GM12891 (cell line): ENCODE measurements at regions not wholly inside any gene's neighbourhood (a gene's known extent, or its start where the extent isn't known, plus 50 kb on each side); places are given as distances from the start of the nearest gene placed in this dataset.
"Not testable (repeated sequence)": the region's sequence is repeated elsewhere in the genome, so short reads cannot be mapped to it uniquely, and the experiment has no call there.

Experiments used
- DNase-seq: peaks from one replicate; pipeline ENCODE4 v3.0.0; 2011; ENCODE audit warnings: low spot score; ENCODE audit not compliant: insufficient read length
- FAIRE-seq: peaks from 2 replicates; lab custom pipeline; 2011; peaks lifted over from hg19 to GRCh38; lab: Jason Lieb, UNC
- PAX5 ChIP-seq: IDR thresholded peaks from 2 replicates; pipeline ENCODE4 v1.6.1; 2011; ENCODE audit warnings: low read length, moderate library complexity, mild to moderate bottlenecking; ENCODE audit not compliant: insufficient read depth, severe bottlenecking
- POLR2A ChIP-seq: IDR thresholded peaks from 2 replicates; pipeline ENCODE4 v1.6.1; 2011; ENCODE audit warnings: low read depth, low read length, control low read depth
- POLR2AphosphoS5 ChIP-seq: IDR thresholded peaks from 2 replicates; pipeline ENCODE4 v1.6.1; 2011; ENCODE audit warnings: low read depth, low read length, control low read depth
- POU2F2 ChIP-seq: IDR thresholded peaks from 2 replicates; pipeline ENCODE4 v1.6.1; 2011; ENCODE audit warnings: low read depth, mild to moderate bottlenecking, control low read depth, low read length, moderate library complexity
- SPI1 ChIP-seq: IDR thresholded peaks from 2 replicates; pipeline ENCODE4 v1.6.1; 2011; ENCODE audit warnings: low read depth, low read length, control low read depth
- TAF1 ChIP-seq: IDR thresholded peaks from 2 replicates; pipeline ENCODE4 v1.6.1; 2011; ENCODE audit warnings: low read depth, low read length, control low read depth

DNA sequence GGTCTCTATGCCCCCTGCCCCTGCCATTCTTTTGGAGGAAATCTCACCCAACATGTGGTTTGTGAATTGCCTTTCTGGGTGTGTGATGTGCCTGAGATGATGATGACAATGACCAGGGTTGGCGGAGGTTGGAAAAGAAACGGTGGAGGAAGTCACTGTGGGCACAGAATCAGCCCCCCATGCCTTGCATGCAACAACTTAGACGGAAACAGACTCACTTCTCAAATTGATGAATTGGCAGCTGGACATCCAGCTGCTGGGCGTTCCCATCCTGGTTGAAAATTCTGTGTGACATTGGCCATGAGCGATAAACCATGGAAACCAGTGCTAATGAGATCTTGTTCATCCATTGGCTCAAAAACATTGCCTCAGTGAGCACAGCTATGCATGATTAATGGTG is 95.8 kb upstream of the LY86 start:
- no peak for TF ChIP-seq POU2F2
- TF ChIP-seq POLR2A: no peak
- TF ChIP-seq PAX5: no peak
- no peak for TF ChIP-seq TAF1
- TF ChIP-seq SPI1: no peak
- no peak for TF ChIP-seq POLR2AphosphoS5
- no peak for DNase-seq
- FAIRE-seq: peak; percentile 16

DNA sequence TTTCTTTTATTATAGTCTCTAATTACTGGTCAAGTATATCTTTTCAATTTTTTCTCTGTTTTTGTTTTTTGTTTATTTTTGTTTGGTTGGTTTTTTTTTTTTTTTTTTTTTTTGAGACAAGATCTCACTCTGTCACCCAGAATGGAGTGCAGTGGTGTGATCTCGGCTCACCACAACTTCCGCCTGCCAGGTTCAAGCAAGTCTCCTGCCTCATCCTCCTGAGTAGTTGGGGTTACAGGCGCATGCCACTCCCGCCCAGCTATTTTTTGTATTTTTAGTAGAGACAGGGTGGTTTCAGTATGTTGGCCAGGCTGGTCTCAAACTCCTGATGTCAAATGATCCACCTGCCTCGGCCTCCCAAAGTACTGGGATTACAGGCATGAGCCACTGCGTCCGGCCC is 94.4 kb upstream of the LY86 start:
- not testable (repeated sequence) for DNase-seq, FAIRE-seq

DNA sequence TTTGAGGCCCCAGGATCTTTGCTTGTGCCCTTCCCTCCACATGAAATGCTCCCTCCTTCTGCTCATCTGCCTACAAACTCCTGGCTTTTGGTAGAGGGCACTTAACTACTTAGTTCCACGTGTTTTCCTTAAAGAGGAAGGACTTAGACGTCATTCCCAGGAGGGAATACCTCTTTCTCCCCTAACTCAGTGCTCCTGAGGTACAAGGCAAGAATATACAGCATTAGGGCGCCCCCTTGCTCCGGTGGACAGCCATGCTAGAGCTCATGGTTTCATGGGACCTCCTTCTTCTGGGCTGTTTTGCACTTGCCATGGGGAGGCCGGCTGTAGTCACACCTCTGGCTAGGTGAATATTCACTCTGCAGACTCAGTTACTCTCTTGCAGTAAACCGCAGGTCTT is 93.8 kb upstream of the LY86 start:
- FAIRE-seq: peak; percentile 91
- TF ChIP-seq PAX5: no peak
- no peak for TF ChIP-seq POLR2A
- TF ChIP-seq SPI1: no peak
- no peak for TF ChIP-seq TAF1
- no peak for TF ChIP-seq POLR2AphosphoS5
- no peak for TF ChIP-seq POU2F2
- peak; percentile 43 for DNase-seq

DNA sequence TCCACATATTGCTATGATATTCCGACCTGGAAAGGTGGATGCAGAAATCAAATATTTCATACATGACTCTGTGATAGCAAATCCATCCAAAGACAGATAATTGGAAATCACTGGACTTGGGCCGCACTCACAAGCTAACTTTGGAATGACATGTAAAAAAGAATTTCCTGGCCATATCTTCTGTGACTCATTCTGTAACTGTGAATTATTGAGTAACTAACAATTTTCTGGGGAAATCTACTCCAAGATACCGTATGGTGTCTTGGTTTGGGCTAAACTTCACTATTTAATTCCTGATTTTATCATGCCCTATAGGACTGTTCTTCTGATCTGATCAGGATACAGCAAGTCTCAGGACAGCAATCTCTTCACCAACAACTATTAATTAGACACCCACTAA is 92.7 kb upstream of the LY86 start:
- no peak for TF ChIP-seq POLR2A
- TF ChIP-seq POLR2AphosphoS5: no peak
- no peak for TF ChIP-seq PAX5
- TF ChIP-seq POU2F2: no peak
- no peak for TF ChIP-seq TAF1
- no peak for TF ChIP-seq SPI1
- FAIRE-seq (no peak), DNase-seq (no peak)

DNA sequence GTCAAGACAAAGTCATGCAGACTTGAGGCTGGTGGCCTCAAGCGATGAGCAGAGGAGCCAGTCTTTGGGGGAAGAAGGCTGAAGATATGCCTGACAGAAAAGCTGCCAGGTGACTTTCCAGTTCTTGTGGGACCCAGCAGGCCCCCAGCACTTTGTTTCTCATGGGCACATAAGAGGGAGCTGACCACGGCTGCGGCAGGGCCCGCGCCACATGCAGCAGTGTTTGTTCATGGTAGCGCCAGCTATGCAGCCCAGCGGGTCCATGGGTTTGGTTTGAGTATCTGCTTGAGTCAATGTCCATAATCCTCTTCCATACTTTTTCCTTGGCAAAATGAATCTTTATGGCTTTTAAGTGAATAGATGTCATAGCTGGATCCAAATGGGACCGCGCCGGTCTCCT is 91.0 kb upstream of the LY86 start:
- DNase-seq (no peak), FAIRE-seq (no peak)
- TF ChIP-seq POLR2A (no peak), SPI1 (no peak), PAX5 (no peak), POU2F2 (no peak), TAF1 (no peak), POLR2AphosphoS5 (no peak)

DNA sequence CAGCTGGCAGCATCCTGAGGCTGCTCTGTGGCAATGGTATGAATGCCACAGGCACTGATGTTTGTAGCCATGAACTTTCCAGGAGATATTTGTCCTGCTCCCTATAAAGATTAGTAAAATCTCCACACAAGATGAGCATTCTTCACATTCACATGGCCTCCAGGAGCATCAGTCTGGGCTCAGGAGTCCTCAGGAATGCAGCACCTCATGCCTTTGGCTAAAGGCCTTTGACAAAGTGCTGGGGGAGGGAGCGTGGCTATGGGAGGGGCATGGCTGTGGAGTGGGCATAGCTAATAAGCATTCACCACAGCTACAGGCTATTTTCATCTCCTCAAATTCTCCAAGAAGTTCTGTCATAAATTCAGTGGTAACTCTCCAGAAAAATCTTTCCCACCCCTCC is 90.5 kb upstream of the LY86 start:
- TF ChIP-seq POLR2AphosphoS5 (no peak), PAX5 (no peak), POLR2A (no peak), POU2F2 (no peak), SPI1 (no peak), TAF1 (no peak)
- no peak for FAIRE-seq

DNA sequence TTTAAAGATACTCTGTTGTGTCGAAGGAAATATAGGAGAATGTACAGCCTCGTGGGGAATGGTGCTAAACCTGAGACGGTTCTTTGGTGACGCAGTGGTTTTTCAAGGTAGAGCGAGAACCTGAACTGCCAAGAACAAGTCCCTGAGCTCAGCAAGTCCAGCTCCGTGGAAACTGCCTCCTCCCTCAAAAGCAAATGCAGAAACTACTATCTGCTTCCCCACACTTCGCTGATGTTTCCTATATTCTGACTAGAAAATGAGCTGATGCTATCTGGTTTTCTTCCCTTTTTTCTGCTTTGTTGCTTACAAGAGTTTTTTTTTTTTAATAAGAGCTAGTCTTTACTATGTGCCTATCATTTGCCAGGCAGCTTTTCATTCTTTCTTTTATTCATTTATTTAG is 85.3 kb upstream of the LY86 start:
- no peak for TF ChIP-seq SPI1
- TF ChIP-seq TAF1: no peak
- TF ChIP-seq PAX5: no peak
- TF ChIP-seq POLR2A: no peak
- TF ChIP-seq POLR2AphosphoS5: no peak
- no peak for TF ChIP-seq POU2F2
- DNase-seq (no peak), FAIRE-seq (no peak)

More for the DNA sequence above, 90.5 kb upstream of the LY86 start:
- no peak for DNase-seq

DNA sequence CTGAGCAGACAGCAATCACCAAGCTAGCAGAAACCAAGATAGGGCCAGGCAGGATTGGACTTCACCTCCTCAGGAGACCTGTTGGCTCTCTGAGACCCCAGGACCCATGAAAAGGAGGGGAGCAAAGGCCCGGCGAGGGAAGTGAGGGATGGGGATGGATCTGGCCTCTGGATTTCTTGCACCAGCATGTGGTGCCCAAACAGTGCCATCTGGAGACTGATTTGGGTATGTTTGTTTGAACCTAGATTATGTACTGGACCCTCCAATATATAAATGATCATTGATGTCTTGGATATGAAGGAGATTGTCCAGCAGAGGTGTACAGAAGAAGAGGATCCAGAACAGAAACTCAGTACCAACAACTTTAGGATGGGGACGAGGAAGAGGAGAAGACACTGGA is 83.4 kb upstream of the LY86 start:
- no peak for DNase-seq
- TF ChIP-seq POU2F2 (no peak), PAX5 (no peak), POLR2A (no peak), TAF1 (no peak), SPI1 (no peak), POLR2AphosphoS5 (no peak)
- FAIRE-seq: no peak

DNA sequence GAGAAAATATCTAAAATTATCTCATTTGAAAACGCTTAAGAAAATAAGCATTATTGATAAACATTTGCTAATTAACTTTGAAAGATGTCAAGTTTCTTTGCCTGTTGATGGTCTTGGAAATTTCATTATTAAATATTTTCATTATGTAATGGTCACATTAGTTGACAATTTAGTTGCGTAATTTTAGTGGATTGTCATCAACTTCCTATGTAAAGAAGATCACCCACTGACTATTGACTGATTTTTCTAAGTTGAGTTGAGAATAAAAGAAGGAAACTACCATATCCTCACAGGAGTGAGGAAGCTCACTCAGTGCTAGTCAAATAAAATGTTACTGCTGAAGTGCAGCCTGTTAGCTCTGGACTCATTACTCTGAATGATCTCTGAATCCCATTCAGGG is 79.9 kb upstream of the LY86 start:
- FAIRE-seq (no peak), DNase-seq (no peak)
- TF ChIP-seq POLR2AphosphoS5: no peak
- no peak for TF ChIP-seq POLR2A

DNA sequence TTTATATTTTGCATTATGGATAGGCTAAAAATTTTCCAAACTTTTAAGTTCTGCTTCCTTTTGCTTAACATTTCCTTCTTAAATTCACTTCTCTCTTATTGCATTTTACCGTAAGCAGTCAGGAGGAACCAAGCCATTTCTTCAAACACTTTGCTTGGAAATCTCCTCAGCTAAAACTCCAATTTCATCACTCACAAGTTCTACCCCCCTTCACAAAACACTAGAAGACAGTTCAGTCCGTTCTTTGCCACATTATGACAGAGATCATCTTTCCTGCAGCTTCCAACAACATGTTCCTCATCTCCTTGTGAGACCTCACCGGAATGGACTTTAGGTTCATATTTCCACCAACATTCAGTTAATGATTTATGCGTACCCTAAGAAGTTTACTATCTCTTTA is 79.2 kb upstream of the LY86 start:
- DNase-seq: no peak
- no peak for FAIRE-seq
- no peak for TF ChIP-seq TAF1
- no peak for TF ChIP-seq POLR2AphosphoS5
- no peak for TF ChIP-seq POLR2A
- no peak for TF ChIP-seq POU2F2
- no peak for TF ChIP-seq SPI1
- TF ChIP-seq PAX5: no peak

DNA sequence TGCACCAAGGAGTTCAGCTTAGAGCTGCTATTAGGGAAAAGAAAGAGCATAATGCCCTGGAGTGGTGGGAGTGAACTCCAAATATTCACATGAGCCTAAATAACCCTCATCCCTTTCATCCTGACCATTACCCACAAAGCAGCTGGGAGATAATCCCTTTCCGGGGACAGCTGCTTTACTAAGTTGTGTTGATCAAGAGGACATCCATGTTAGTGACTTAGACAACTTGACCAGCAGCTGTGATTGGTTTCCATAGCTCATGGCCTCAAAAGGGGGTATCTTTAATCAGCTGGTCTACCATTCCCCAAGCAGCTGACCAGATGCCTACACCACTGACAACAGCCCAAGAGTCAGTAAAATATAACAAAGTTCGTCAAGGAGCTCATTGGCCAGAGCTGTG is 75.8 kb upstream of the LY86 start:
- no peak for FAIRE-seq
- TF ChIP-seq TAF1 (no peak), POU2F2 (no peak), POLR2AphosphoS5 (no peak), POLR2A (no peak), SPI1 (no peak), PAX5 (no peak)
- DNase-seq: no peak
